Endodermal cell (in vitro differentiated cells): ENCODE measurements at regions not wholly inside any gene's neighbourhood (a gene's known extent, or its start where the extent isn't known, plus 50 kb on each side); places are given as distances from the start of the nearest gene placed in this dataset.

Source experiments
- DNase-seq: peaks from one replicate; pipeline ENCODE4 v3.0.0-alpha.2; 2017
- H3K27ac ChIP-seq: 2 replicates; pipeline ENCODE4 v1.5.1; 2013; ENCODE audit warnings: mild to moderate bottlenecking, low read depth, low read length, moderate library complexity
- H3K27me3 ChIP-seq: 2 replicates; pipeline ENCODE4 v1.6.1; 2013; ENCODE audit warnings: mild to moderate bottlenecking, low read length, moderate library complexity; ENCODE audit not compliant: insufficient read depth, control insufficient read depth, poor library complexity, severe bottlenecking
- H3K36me3 ChIP-seq: 2 replicates; pipeline ENCODE4 v1.7.0; 2013; ENCODE audit warnings: mild to moderate bottlenecking, low read length, moderate library complexity; ENCODE audit not compliant: control insufficient read depth, insufficient read depth
- H3K4me1 ChIP-seq: one replicate; pipeline ENCODE4 v1.7.0; 2013; ENCODE audit warnings: low read length; ENCODE audit not compliant: control insufficient read depth, insufficient read depth
- H3K4me3 ChIP-seq: 2 replicates; pipeline ENCODE4 v1.5.1; 2013; ENCODE audit warnings: mild to moderate bottlenecking, low read length, moderate library complexity
- H3K9ac ChIP-seq: 2 replicates; pipeline ENCODE4 v1.6.1; 2013; ENCODE audit warnings: mild to moderate bottlenecking, low read length, moderate library complexity; ENCODE audit not compliant: poor library complexity, severe bottlenecking; ENCODE audit errors: extremely low read depth
- H3K9me3 ChIP-seq: 2 replicates; pipeline ENCODE4 v1.6.1; 2013; ENCODE audit warnings: mild to moderate bottlenecking, low read length, moderate library complexity; ENCODE audit not compliant: control insufficient read depth
- H3K27ac Mint-ChIP-seq: 2 replicates; pipeline ENCODE4 v1.8.0; 2020; ENCODE audit warnings: mixed read lengths
- H3K27me3 Mint-ChIP-seq: 2 replicates; pipeline ENCODE4 v1.8.0; 2021; ENCODE audit warnings: mild to moderate bottlenecking, mixed read lengths; ENCODE audit not compliant: insufficient read depth
- H3K36me3 Mint-ChIP-seq: 2 replicates; pipeline ENCODE4 v1.8.0; 2020; ENCODE audit warnings: low read depth, mixed read lengths
- H3K4me1 Mint-ChIP-seq: 2 replicates; pipeline ENCODE4 v1.8.0; 2020; ENCODE audit warnings: mixed read lengths
- H3K4me3 Mint-ChIP-seq: 2 replicates; pipeline ENCODE4 v1.8.0; 2020; ENCODE audit warnings: mild to moderate bottlenecking, moderate library complexity, mixed read lengths
- H3K9me3 Mint-ChIP-seq: 2 replicates; pipeline ENCODE4 v1.8.0; 2020; ENCODE audit warnings: mild to moderate bottlenecking, mixed read lengths
- CTCF ChIP-seq: fragments of 200-600 bp; sonication (generic); conservative IDR thresholded peaks from 2 replicates; pipeline ENCODE4 v1.5.0; 2021; ENCODE audit warnings: antibody characterized with exemption, mild to moderate bottlenecking
- WGBS, 2 experiments: methylation state at CpG; one replicate each; pipeline versions ENCODE4 v1.1.5 to v1.1.7; 2013; ENCODE audit warnings: missing lambda C conversion rate in 2 of 2, mixed read lengths in 1 of 2; ENCODE audit not compliant: insufficient coverage in 1 of 2, insufficient read length in 1 of 2; 5-methylcytosine and 5-hydroxymethylcytosine counted together

- Histone ChIP-seq H3K36me3 (no peaks in the 10 kb centered on the region), H3K9ac (no peak overlapping the region), H3K27ac (no peak overlapping the region), H3K27me3 (no peaks in the 10 kb centered on the region), H3K4me1 (no peaks in the 10 kb centered on the region), H3K9me3 (no peaks in the 10 kb centered on the region), H3K4me3 (no peak overlapping the region)
- H3K4me1 Mint-ChIP-seq: peaks cover 2% of the 10 kb centered on the region
- no peak overlapping the region for H3K4me3 Mint-ChIP-seq
- H3K27ac Mint-ChIP-seq: no peak overlapping the region
- TF ChIP-seq CTCF: no peak
- WGBS, 2 experiments: 95 to 100% methylated on average over 2 to 5 of the region's 5 CpGs
- H3K27me3 Mint-ChIP-seq: no peaks in the 10 kb centered on the region
- H3K36me3 Mint-ChIP-seq: no peaks in the 10 kb centered on the region
- H3K9me3 Mint-ChIP-seq: no peaks in the 10 kb centered on the region
- DNase-seq: no peak
These were observed 276.5 kb upstream of the ZC3H15 start for GRCh38 chr2:186209532-186209931.

GRCh38 chr2:186220409-186220808, 265.7 kb upstream of the ZC3H15 start:
- Mint-ChIP-seq H3K9me3 (peaks cover 4% of the 10 kb centered on the region), H3K27me3 (no peaks in the 10 kb centered on the region), H3K4me3 (no peak overlapping the region), H3K36me3 (no peaks in the 10 kb centered on the region), H3K27ac (no peak overlapping the region), H3K4me1 (no peaks in the 10 kb centered on the region)
- Histone ChIP-seq H3K4me3 (no peak overlapping the region), H3K4me1 (no peaks in the 10 kb centered on the region), H3K9ac (no peak overlapping the region), H3K36me3 (no peaks in the 10 kb centered on the region), H3K27ac (no peak overlapping the region), H3K9me3 (no peaks in the 10 kb centered on the region), H3K27me3 (no peaks in the 10 kb centered on the region)
- 94 to 96% methylated on average over 4 to 5 of the region's 5 CpGs for WGBS, 2 experiments
- no peak for DNase-seq
- TF ChIP-seq CTCF: no peak

- Mint-ChIP-seq H3K4me1 (no peaks in the 10 kb centered on the region), H3K27ac (no peak overlapping the region), H3K9me3 (peaks cover 73% of the 10 kb centered on the region), H3K4me3 (no peak overlapping the region), H3K36me3 (peaks cover 11% of the 10 kb centered on the region), H3K27me3 (no peaks in the 10 kb centered on the region)
- Histone ChIP-seq H3K9me3 (peaks cover 22% of the 10 kb centered on the region), H3K4me3 (no peak overlapping the region), H3K9ac (no peak overlapping the region), H3K4me1 (no peaks in the 10 kb centered on the region), H3K36me3 (no peaks in the 10 kb centered on the region), H3K27ac (no peak overlapping the region), H3K27me3 (no peaks in the 10 kb centered on the region)
- TF ChIP-seq CTCF: no peak
- 60 to 93% methylated on average over 1 of the region's 1 CpG for WGBS, 2 experiments
- DNase-seq: no peak
These were observed 256.8 kb upstream of the ZC3H15 start for GRCh38 chr2:186229265-186229664.
